Adrenal gland (tissue), 9 donors: ENCODE measurements at regions not wholly inside any gene's neighbourhood (a gene's known extent, or its start where the extent isn't known, plus 50 kb on each side); places are given as distances from the start of the nearest gene placed in this dataset.

Source experiments
- DNase-seq, 7 donors: peaks; one replicate each; pipeline ENCODE4 v3.0.0-alpha.2; 2019 to 2020
- H3K27ac ChIP-seq, 5 donors: fragments of 200-600 bp; sonication (generic) in 4 of 5; 1 replicate in 3 of 5; 2 replicates in 2 of 5; pipeline versions ENCODE4 v1.5.1 to v1.8.0; 2016 to 2020; ENCODE audit warnings: mild to moderate bottlenecking in 1 of 5
- H3K27me3 ChIP-seq: fragments of 200-600 bp; 2 replicates; pipeline ENCODE4 v1.8.0; 2021
- H3K36me3 ChIP-seq, 2 donors: fragments of 200-600 bp; replicated peaks in 1 of 2; 1 replicate in 1 of 2; 2 replicates in 1 of 2; pipeline versions ENCODE4 v1.5.1 to v1.8.0; 2018 to 2022
- H3K4me1 ChIP-seq, 2 donors: fragments of 200-600 bp; replicated peaks in 1 of 2; 1 replicate in 1 of 2; 2 replicates in 1 of 2; pipeline versions ENCODE4 v1.5.1 to v1.8.0; 2018 to 2021
- H3K4me3 ChIP-seq, 4 donors: fragments of 200-600 bp; sonication (generic) in 3 of 4; one replicate each; pipeline ENCODE4 v1.5.1; 2016 to 2018
- H3K9me3 ChIP-seq, 3 donors: fragments of 200-600 bp; sonication (generic) in 1 of 3; replicated peaks in 1 of 3; 1 replicate in 2 of 3; 2 replicates in 1 of 3; pipeline versions ENCODE4 v1.5.1 to v1.8.0; 2016 to 2021
- CTCF ChIP-seq, 6 experiments: fragments of 450-650 bp in 4 of 6; fragments of 200-600 bp in 2 of 6; sonication (generic) in 1 of 6; IDR thresholded peaks; 1 replicate in 5 of 6; 2 replicates in 1 of 6; pipeline versions ENCODE4 v1.5.1 to v1.8.0; 2016 to 2021; ENCODE audit warnings: antibody characterized with exemption in 6 of 6, mild to moderate bottlenecking in 2 of 6, moderate library complexity in 1 of 6
- POLR2A ChIP-seq, 2 donors: fragments of 450-650 bp; IDR thresholded peaks; one replicate each; pipeline ENCODE4 v1.6.1; 2017; ENCODE audit warnings: antibody characterized with exemption in 2 of 2, mild to moderate bottlenecking in 2 of 2, moderate library complexity in 1 of 2
- WGBS, 4 donors: extraction: QIAGEN DNeasy Blood & Tissue Kit in 2 of 4; methylation state at CpG; one replicate each; pipeline versions ENCODE4 v1.1.5 to v1.1.7; 2013 to 2017; 5-methylcytosine and 5-hydroxymethylcytosine counted together
- intact Hi-C, 2 donors: fragments of 100-400 bp; cut with DNase I; formaldehyde crosslinking; loops; one replicate each; pipeline versions ENCODE4 v1.14.1 to v1.15.0; 2022 to 2023
- donor health status: healthy with polysubstance abuse.
- donor health status: Bipolar disorder and iron deficiency.
- donor health status: DM: yes; HTN: yes; CAD: no.
- donor health status: DM: no; HTN: no; CAD: no.
- donor health status: DM: no; HTN: no; CAD: no.

- Histone ChIP-seq H3K4me3 (no peak overlapping the region), H3K27ac (no peak overlapping the region), H3K9me3 (no peaks in the 10 kb centered on the region), H3K36me3 (no peaks in the 10 kb centered on the region), H3K4me1 (no peaks in the 10 kb centered on the region), H3K27me3 (no peaks in the 10 kb centered on the region)
- WGBS, 4 donors: 62 to 93% (median 77%) methylated on average over 1 of the region's 1 CpG
- intact Hi-C loops: no loop called here
- TF ChIP-seq POLR2A (IDR thresholded peaks at IDR 0.05) (no peak), CTCF (IDR thresholded peaks at IDR 0.05) (no peak)
- DNase-seq: no peak
Observed at GRCh38 chr2:59150217-59150849, 909.2 kb upstream of the FANCL start.

GRCh38 chr2:59149271-59149670 is 908.1 kb upstream of the FANCL start:
- TF ChIP-seq CTCF (IDR thresholded peaks at IDR 0.05) (no peak), POLR2A (IDR thresholded peaks at IDR 0.05) (no peak)
- no peaks in the 10 kb centered on the region for H3K9me3 ChIP-seq
- intact Hi-C loops: no loop called here

GRCh38 chr2:59112258-59112657 is 871.1 kb upstream of the FANCL start:
- Histone ChIP-seq H3K4me1 (no peaks in the 10 kb centered on the region), H3K36me3 (no peaks in the 10 kb centered on the region), H3K9me3 (no peaks in the 10 kb centered on the region), H3K27me3 (no peaks in the 10 kb centered on the region), H3K4me3 (no peak overlapping the region), H3K27ac (no peak overlapping the region)
- DNase-seq: no peak
- 94 to 100% (median 96%) methylated on average over 1 of the region's 1 CpG for WGBS, 4 donors
- intact Hi-C loops: no loop called here
- no peak for TF ChIP-seq CTCF (IDR thresholded peaks at IDR 0.05)
- no peak for TF ChIP-seq POLR2A (IDR thresholded peaks at IDR 0.05)

More at GRCh38 chr2:59149271-59149670, 908.1 kb upstream of the FANCL start:
- Histone ChIP-seq H3K4me3 (no peak overlapping the region), H3K36me3 (no peaks in the 10 kb centered on the region), H3K4me1 (no peaks in the 10 kb centered on the region), H3K27me3 (no peaks in the 10 kb centered on the region), H3K27ac (no peak overlapping the region)
- no peak for DNase-seq

DNA sequence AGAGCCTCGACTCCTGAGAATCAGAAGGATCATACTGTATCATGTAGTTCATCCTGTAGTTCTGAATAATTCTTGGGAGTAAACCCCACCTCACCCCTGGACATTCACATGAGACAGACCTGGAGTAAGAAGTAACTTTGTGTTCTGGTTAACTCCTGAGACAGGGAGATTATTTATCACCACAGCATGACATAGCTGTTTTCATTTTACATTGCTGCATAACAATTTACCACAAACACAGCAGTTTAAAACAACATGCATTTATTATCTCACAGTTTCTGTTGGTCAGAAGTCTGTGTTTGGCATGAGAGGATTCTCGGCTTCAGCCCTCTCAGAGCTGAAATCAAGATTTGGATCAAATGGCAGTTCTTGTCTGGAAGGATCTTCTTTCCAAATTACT is 855.8 kb upstream of the FANCL start:
- H3K27ac ChIP-seq: no peak overlapping the region
- no peak for DNase-seq
- WGBS, 4 donors: 52 to 82% (median 79%) methylated on average over 1 to 2 of the region's 2 CpGs
- no peaks in the 10 kb centered on the region for H3K36me3 ChIP-seq
- no peaks in the 10 kb centered on the region for H3K27me3 ChIP-seq
- intact Hi-C loops: no loop called here
- peaks cover 0 to 6% (median 0%) of the 10 kb centered on the region in 3 donors for H3K9me3 ChIP-seq
- no peaks in the 10 kb centered on the region for H3K4me1 ChIP-seq
- TF ChIP-seq CTCF (IDR thresholded peaks at IDR 0.05) (no peak), POLR2A (IDR thresholded peaks at IDR 0.05) (no peak)
- H3K4me3 ChIP-seq: no peak overlapping the region
